NCI-H1694 (cell line): ENCODE measurements at regions not wholly inside any gene's neighbourhood (a gene's known extent, or its start where the extent isn't known, plus 50 kb on each side); places are given as distances from the start of the nearest gene placed in this dataset.

Source experiments
- DNase-seq: peaks from one replicate; lab custom pipeline; 2025; lab: John Stamatoyannopoulos, UW

DNA sequence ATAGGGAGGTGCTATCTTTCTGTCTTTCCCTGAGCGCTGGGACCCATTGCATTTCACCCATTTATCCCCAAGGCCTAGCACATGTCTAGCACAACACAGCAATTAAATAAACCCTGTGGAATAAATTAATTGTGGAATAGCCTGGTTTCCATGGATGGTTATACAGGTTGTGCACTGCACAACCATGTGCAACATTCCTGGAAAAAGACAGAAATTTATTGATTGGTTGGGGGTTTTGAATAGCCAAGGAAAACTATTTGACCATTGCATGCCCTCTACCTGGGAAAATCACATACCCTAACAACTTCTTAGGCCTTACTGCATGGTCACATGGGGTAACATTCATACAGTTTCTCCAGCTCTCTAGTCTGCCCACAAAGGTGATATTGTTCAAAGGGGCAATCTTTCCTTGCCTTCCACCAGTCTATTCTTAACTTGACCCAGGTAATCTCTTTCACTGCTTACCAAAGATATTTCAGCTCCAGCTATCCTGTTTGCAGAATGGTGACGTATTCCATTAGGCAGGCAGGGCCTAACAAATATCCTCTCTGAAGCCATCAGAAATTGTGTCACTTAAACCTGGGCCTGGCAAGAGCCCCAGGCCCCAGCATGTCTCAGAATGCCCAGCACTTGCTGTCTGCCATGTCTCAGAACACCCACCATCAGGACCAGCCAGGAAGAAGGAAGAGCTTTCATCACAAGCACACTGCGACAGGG, 157.9 kb upstream of the RAB4A start:
- peak; percentile 62 for DNase-seq

DNA sequence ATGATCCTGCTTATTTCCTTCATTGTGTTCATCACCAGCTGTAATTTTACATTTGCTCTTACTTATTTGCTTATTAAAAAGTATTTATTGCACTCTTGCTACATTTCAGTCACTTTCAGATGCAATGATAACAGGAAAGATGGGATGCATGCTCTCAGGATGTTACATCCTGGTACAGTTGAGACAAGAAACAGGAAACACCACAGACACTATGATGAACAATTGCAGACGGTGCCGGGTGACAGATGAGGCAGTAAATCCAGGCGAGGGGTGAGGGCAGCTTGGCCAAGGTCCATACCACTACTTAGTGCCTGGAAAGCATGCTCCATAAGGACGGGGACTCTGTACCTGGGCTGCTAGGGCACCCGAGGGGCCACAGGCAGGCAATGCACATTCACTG, 156.6 kb upstream of the RAB4A start:
- DNase-seq = peak; percentile 63

DNA sequence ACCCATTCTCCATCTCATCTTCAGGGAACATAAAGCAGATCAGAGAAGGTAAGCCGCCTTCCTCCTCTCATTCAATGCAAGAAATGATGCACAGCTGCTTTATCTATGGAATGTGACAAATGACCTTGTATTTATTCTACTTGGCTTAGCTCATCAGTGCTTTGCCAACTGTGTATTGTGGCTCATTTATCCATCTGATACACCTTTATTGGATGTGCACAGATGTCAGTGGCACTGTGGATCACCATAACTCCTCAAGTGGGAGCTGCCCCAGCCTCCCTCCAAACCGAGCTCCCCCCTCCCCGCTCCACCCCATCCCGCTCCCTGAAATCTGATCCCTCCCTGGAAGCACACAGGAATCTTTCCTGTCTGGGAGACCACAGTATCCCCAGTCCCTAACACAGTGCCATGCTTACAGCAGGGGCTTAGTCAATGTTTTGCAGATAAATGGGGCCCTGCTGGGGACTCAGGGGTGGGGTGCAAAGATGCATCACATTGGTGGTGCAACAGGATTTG, 156.0 kb upstream of the RAB4A start:
- peak; percentile 52 for DNase-seq

DNA sequence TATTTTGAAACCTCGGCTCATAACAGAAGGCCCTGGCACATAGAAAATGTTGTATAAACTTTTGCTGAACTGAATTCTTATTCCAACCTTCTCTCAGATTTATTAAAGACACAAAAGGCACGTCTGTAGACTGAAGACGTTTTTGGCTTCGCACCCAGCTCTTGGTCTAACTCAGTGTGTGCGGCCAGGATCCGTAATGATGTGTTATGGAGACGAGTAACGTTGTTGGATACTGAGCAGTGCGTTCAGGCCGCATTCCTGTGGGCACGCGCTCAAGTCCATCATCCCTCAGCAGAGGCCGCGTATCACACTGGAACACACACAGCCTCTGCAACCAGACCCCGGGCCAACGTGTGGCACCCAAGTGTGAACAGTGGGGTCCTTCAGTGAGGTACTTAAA, 154.8 kb upstream of the RAB4A start:
- DNase-seq = no peak

DNA sequence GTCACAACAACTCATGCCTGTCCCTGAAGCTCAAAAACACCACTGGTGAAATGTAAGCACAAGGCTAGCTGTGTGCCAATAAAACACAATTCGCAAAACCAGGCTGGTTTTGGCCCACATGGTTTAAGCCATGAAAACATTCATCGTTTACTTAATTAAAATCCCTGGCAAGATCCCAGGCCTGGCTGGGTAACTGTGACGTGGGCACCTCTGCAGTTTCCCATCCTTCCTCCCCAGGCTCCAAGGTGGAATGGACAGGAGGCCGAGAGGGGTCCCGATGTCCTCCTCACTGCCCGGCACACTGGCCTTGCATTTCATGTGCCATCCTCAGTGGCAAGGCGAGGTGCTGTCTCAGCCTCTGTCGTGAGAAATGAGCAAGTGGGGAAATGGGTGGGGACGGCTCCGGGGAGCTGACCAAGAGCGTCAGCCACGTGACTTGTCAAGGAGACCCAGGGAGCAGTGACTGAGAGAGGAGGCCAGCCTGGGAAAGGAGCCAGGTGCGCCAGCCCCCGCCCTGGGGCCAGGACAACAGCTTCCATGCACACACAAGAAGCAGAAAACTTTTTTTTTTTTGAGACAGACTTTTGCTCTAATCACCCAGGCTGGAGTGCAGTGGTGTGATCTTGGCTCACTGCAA, 153.1 kb upstream of the RAB4A start:
- no peak for DNase-seq

DNA sequence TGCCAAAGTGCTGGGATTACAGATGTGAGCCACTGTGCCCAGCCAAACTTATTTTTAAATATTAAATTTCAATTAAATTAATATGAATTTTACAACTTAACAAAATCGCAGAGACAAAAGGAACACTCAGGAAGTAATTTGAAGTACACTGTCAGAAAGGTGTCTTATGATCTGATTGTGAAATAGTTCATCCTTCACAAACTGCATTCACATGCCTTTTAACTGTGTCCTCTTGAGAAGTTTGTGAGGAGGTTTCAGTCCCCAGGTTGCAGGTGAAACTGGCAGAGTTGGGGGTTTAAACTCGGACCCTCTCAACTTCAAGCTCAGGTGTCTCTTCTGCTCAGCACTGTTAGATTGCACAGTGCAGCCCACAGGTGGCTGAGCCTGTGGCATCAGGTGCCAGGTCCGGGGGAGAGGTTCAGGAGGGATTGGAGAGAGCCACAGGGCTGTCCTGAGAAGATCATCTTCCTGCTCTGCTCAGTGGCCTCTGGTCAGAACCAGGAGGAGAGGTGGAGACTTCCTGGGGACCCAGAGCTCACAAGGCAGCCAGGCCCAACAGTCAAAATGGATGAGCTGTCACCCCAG, 152.3 kb upstream of the RAB4A start:
- no peak for DNase-seq

DNA sequence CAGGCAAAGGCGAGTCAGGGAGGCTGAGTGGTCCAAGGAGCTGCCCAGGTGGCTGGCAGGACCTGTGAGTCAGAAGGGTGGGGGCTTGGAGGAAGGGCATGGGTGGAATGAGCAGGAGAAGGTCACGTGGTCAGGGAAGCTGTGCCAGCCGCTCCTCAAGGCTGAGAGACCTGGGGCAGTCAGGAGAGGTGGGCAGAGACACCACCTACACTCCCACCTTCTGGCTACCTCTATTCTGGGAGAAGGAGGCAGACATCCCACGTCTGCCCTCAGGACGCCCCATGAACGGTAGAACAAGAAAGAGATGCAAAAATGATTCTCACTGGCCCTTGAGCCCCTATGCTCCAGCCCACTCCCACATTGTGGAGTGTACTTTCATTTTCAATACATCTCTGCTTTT, 151.8 kb upstream of the RAB4A start:
- DNase-seq = no peak

DNA sequence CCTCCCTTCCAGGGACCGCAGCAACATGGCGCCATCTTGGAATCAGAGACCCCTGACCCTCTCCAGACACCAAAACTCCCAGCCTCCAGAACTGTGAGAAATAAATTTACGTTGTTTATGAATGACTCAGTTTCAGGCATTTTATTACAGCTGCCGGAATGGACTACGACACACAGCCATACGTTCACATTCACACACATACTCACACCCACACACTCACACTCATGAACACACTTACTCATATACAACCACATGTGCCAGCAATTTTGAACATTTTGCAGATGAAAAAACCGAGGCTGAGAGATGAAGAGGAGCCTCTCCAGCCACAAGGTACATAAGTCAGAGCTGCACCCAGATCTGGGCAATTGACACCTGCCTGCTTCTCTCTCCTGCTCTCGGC, 151.0 kb upstream of the RAB4A start:
- DNase-seq = no peak

DNA sequence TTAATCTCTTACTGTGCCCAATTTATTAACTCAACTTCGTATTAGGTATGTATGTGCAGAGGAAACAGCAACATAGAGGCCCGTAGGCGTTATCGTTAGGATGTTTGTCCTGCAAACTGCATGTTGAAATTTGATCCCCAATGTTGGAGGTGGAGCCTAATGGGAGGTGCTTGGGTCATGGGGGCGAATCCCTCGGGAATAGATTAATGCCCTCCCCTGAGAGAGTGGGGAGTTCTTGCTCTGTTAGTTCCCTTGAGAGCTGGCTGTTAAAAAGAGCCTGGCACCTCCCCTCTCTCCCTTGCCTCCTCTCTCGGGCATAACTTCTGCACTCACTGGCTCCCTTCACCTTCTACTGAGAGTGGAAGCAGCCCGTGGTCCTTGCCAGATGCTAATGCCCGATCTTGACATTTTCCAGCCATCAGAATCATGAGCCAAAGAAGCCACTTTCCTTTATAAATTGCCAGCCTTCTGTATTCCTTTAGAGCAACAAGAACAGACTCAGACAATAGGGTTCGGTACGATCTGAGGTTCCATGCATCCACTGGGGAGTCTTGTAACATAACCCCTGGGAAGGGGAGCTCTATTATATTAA, 149.0 kb upstream of the RAB4A start:
- DNase-seq = no peak

DNA sequence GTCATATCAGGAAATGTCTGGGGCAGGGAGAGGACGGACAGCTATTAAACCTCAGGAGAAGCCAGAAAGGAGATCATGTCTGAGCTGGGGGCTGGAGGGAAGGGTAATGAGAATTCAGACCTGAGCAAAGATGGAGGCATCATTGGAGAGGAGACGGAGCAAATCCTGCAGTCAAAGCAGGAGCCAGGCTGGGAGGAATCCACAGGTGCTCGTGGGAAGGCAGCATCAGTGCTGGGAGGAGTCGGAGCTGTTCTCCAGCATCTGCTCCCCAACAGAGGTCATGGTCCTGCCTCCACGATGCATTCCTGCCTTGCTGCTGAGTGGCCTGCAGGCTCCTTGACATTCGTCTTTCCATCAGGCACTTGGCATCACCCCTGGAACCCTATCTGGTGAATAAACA, 148.3 kb upstream of the RAB4A start:
- no peak for DNase-seq

DNA sequence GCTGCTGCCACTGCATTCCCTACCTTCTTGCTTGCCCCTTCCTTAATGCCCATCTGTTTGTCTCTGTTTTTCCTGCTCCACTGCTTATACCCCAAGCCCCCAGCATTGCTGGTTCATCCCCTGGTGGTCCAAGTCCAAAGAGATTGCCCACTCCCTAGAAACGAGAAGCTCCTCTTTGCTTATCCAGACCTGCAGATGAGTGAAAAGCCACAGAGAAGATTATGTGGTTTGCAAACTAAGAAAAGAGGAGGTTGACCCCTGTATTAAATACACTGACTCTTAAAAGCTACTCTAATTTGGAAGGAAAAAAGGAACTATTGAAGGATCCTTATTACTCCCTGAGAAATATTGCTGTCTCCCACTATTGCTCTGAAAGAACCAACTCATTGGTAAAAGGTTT, 146.8 kb upstream of the RAB4A start:
- DNase-seq = no peak

DNA sequence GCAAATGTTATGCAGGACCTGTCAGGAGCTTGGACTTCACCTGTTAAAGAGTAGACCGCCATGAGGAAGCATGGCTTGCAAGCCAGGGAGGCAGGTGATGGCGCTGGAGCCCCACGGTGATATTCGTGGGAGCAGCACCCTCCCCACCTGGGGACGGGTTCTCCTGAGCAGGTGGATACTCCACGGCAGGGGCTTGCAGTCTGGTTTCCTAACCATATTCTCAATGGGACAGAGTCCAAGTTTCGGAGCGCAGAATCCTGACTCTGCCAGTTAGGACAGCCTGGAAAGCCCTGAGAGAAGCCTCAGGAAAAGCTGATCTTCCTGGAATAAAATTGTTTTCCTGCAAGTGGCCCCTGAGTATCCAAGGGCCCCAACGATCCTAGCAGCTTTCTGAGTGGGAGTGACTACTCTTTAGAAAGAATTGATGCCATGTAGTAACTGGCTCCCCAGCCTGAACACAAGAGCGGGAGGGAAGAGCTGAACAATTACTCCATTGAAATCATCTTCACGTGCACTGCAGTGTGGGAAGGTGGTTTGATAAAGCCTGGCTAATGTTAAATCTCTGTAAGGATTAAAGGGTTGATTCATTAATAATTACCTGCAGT, 146.3 kb upstream of the RAB4A start:
- no peak for DNase-seq

DNA sequence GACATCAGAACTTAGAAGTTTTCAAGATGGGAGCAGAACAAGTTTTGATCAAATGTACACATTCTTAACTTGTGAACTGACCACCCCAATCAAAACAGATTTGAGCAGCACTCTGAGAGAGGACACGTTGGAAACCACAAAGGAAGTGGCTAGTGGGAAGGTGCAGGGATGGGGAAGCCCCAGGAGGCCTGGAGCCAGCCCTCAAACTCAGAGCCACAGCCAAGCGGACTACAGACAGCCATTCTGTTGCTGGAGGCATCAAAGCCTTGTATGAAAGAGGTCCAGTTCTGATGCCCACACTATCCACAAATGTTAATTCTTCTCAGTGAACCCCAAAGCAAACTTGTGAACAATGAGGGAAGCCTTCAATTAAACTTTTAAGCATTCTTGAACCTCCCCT, 143.6 kb upstream of the RAB4A start:
- no peak for DNase-seq

DNA sequence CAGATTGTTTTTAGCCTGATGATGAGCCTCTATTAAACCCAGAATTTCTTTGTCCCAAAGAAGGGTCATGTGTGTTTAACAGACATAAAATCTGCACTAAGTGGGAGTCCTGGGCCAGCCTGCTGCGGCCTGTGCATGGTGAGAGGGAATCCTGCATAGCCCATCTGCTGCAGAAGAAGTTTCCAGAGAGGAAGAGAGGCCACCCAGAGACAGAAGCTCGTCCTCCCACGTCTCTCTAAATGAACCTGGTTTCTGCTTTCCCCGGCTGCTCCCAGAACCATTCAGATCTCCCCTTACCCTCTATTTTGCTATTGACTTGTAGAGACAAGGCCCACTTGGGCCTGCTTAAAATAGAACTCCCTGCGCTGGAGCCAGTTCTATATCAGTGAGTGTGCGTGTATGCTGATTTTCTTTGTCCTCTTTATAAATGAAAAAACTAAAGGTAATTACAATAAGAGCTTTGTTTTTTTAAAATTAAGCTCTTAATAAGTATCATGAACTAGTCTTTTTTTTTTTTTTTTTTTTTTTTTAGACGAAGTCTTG, 142.8 kb upstream of the RAB4A start:
- DNase-seq = no peak

DNA sequence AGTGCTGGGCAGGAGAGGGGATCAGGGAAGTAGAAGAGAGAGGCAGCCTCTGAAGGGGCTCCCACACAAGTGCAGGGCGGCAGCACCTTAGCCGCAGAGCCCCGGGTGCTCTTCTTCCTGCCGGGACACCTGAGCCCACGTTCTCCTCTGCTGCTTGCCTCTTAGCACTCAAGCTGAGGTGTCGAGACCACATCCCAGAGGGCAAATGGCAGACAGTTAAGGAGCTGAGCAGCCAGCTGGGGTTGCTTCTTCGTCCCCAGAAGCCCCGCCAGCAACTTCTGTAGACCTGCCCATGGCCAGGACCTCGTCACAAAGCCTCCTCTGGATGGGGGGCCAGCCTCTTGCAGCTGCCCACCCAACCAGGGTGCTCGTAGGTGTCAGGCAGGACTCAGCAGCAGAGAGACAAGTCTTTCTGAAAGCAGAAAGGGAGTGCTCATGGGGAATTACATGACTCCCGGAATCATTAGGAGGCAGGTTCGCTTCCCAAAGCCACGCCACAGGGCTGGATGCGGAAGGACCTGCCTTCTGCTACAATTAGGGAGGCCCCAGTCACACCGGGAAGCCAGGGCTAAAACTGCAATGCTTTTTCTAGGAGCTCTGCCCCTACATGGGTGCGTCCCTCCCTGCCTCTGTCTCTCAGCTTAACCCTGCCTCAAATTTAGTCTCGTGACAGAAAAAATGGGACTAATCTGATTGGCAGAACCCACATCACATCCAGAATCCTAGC, 141.4 kb upstream of the RAB4A start:
- DNase-seq = no peak

DNA sequence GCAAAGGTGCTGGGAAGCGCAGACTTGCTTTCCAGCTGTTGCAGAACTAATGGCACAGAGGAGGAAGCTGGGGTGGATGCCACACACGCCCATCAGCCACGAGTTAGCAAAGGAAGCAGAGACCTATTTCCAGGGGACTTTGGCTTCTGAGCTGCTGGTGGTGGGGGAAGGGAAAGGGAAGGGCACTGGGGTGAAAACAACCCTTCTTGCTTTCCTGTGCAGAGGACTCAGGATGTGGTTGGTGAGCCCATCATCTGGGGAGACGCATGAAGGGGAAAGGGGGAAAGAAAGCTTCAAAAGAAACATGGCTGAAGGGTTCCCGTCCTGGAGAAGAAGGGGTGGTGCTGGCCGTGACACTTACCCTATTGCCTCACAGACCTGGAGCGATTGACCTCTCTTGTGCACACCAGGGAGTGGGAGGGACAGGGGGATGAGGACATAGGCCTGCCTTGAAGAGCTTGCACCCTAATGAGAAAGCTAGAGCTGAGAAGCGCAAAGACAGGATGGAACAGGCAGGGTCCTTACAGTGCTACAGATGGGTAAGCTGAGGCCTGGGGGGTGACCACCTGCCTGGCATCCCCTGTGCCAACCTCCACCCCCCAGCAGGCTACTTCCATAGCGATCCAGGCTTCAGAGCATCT, 140.8 kb upstream of the RAB4A start:
- no peak for DNase-seq

DNA sequence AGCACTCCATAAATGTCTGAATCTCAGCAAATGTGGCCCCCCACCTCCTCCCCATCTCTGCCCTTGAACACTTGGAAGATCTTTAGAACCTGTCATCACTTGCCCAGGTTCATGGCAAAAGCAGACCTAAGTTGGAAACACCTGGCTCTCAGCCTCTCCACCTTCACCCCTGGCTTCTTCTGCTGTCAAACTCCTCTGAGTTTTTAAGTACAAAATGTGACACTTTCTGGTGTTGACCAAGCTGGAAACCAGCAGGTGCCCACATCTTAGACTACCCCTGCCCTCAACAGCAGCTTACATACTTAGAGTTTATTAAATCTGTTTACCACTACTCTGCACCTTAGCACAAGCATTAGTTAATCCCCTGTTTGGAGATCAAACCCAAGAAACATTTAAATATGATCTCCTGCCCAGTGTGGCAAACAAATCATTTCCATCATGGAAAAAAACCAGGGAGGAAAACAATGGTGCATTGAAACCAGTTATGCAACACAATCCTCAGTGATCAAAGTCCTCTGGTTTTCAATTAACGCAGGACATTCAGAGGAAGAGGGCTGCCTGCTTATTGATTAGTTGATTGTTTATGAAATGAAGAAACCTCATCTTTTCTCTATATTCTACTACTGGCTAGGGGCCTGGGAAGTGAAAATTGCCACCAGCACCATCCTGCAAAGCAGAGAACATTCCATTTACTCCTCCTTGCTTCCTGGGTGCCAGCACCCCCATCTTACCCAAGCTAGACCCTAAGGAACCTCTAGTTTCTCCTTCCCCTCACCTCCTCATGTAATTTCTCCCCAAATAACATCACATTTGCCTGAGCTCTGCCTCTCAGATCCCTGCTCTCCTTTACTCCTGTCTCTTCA, 139.4 kb upstream of the RAB4A start:
- DNase-seq = no peak

DNA sequence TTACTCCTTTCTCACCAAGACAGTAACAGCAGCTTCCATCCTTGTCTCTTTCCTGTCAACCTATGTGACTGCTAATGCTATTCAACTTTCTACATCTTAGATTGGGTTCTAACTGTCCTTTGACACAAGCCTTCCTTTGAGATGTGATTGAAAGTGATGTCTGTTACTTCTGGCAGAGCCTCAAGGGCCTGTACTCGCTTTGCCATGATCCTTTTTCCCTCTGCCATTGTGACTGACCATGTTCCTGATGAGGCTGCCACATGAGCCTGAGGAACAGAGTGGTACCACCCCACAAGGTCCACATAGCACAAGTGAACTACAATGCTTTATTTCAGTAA, 138.8 kb upstream of the RAB4A start:
- DNase-seq = no peak

DNA sequence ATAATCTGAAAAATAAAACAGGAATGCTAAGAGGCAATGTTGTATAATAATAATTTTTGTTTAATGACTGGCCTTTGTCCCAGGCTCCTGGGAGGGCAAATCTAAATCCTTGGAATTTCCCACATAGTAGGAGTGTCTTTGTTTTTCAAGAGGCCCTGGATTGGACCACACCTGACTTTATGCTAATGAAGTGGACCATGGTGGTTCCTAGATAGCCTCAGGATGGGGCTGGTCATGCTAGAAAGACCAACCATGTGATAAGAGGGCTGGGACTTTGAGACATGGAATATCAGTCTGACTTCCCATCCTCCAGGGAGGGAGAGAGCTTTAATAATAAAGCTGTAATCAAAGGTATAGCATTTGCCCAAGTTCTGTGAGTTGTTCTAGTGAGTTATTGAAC, 138.2 kb upstream of the RAB4A start:
- DNase-seq = no peak

DNA sequence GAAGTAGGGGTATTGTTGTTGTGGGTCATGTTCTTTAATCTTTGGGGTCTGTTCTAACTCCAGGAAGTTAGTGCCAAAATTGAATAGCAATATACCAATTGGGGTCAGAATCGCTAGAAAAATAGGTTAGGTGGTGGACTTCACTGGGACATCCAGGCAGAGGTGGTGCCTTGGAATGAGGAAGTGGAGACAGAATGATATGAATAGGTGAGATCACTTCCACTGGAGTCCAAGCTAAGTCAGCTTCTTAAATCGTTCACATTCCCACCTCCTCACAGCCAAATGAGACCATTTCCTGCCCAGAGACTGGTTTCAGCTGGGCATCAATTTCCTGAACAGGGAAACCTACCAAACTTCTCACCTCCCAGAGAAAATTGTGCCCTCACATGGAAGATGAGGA, 137.8 kb upstream of the RAB4A start:
- DNase-seq = no peak
